Osteocyte (in vitro differentiated cells): ENCODE measurements at regions not wholly inside any gene's neighbourhood (a gene's known extent, or its start where the extent isn't known, plus 50 kb on each side); places are given as distances from the start of the nearest gene placed in this dataset.

ENCODE experiments used
- DNase-seq: peaks from one replicate; pipeline ENCODE4 v3.0.0; 2021; ENCODE audit warnings: mixed read lengths; ENCODE audit not compliant: unreplicated experiment; ENCODE audit errors: extremely low spot score
- H3K27ac Mint-ChIP-seq: one replicate; pipeline ENCODE4 v1.8.0; 2021; ENCODE audit warnings: mild to moderate bottlenecking, mixed read lengths; ENCODE audit not compliant: unreplicated experiment
- H3K27me3 Mint-ChIP-seq: one replicate; pipeline ENCODE4 v1.8.0; 2021; ENCODE audit warnings: mixed read lengths; ENCODE audit not compliant: unreplicated experiment
- H3K36me3 Mint-ChIP-seq: one replicate; pipeline ENCODE4 v1.8.0; 2021; ENCODE audit warnings: mixed read lengths; ENCODE audit not compliant: unreplicated experiment
- H3K4me1 Mint-ChIP-seq: one replicate; pipeline ENCODE4 v1.8.0; 2021; ENCODE audit warnings: mixed read lengths; ENCODE audit not compliant: unreplicated experiment
- H3K4me3 Mint-ChIP-seq: one replicate; pipeline ENCODE4 v1.8.0; 2021; ENCODE audit warnings: mild to moderate bottlenecking, moderate library complexity, mixed read lengths; ENCODE audit not compliant: unreplicated experiment
- H3K9me3 Mint-ChIP-seq: one replicate; pipeline ENCODE4 v1.8.0; 2021; ENCODE audit warnings: mixed read lengths; ENCODE audit not compliant: unreplicated experiment
- CTCF ChIP-seq: fragments of 200-600 bp; sonication (generic); IDR thresholded peaks from 2 replicates; pipeline ENCODE4 v1.5.0; 2021; ENCODE audit warnings: antibody characterized with exemption, mild to moderate bottlenecking, moderate library complexity

GRCh38 chr11:114892381-114893197 lies 214.3 kb downstream of the NXPE2 start:
- Mint-ChIP-seq H3K4me3 (no peak overlapping the region), H3K4me1 (no peaks in the 10 kb centered on the region), H3K36me3 (no peaks in the 10 kb centered on the region), H3K27me3 (no peaks in the 10 kb centered on the region), H3K9me3 (peaks cover 9% of the 10 kb centered on the region), H3K27ac (no peak overlapping the region)
- peak; percentile 6 for TF ChIP-seq CTCF
- no peak for DNase-seq

- Mint-ChIP-seq H3K27ac (no peak overlapping the region), H3K4me3 (no peak overlapping the region), H3K27me3 (no peaks in the 10 kb centered on the region), H3K4me1 (no peaks in the 10 kb centered on the region), H3K36me3 (no peaks in the 10 kb centered on the region), H3K9me3 (peaks cover 9% of the 10 kb centered on the region)
- TF ChIP-seq CTCF = no peak
- DNase-seq = no peak
Measured at GRCh38 chr11:114893329-114893728, 215.0 kb downstream of the NXPE2 start.

- Mint-ChIP-seq H3K4me1 (no peaks in the 10 kb centered on the region), H3K27me3 (no peaks in the 10 kb centered on the region), H3K9me3 (peaks cover 9% of the 10 kb centered on the region), H3K4me3 (no peak overlapping the region), H3K36me3 (no peaks in the 10 kb centered on the region), H3K27ac (no peak overlapping the region)
- TF ChIP-seq CTCF = no peak
- no peak for DNase-seq
Measured at GRCh38 chr11:114896594-114896993, 218.3 kb downstream of the NXPE2 start.

GRCh38 chr11:114909866-114910265 lies 231.5 kb downstream of the NXPE2 start:
- H3K27me3 Mint-ChIP-seq = no peaks in the 10 kb centered on the region
- peaks cover 20% of the 10 kb centered on the region for H3K9me3 Mint-ChIP-seq
- H3K4me1 Mint-ChIP-seq = no peaks in the 10 kb centered on the region
- DNase-seq = no peak
- H3K27ac Mint-ChIP-seq = no peak overlapping the region
- no peak overlapping the region for H3K4me3 Mint-ChIP-seq
- TF ChIP-seq CTCF = no peak
- no peaks in the 10 kb centered on the region for H3K36me3 Mint-ChIP-seq

- Mint-ChIP-seq H3K9me3 (peaks cover 14% of the 10 kb centered on the region), H3K27ac (no peak overlapping the region), H3K4me1 (no peaks in the 10 kb centered on the region), H3K36me3 (no peaks in the 10 kb centered on the region), H3K4me3 (no peak overlapping the region), H3K27me3 (no peaks in the 10 kb centered on the region)
- DNase-seq = no peak
- TF ChIP-seq CTCF = no peak
Measured at GRCh38 chr11:114912826-114913225, 234.5 kb downstream of the NXPE2 start.
